HG02840 (cell line): ENCODE measurements at regions not wholly inside any gene's neighbourhood (a gene's known extent, or its start where the extent isn't known, plus 50 kb on each side); places are given as distances from the start of the nearest gene placed in this dataset.

Experiments
- ATAC-seq: cut with Tn5 transposase; IDR thresholded peaks from one replicate; pipeline ENCODE4 v1.9.1; 2021; ENCODE audit warnings: mild to moderate bottlenecking, moderate library complexity, moderate number of reproducible peaks; ENCODE audit not compliant: unreplicated experiment, low FRiP score

DNA sequence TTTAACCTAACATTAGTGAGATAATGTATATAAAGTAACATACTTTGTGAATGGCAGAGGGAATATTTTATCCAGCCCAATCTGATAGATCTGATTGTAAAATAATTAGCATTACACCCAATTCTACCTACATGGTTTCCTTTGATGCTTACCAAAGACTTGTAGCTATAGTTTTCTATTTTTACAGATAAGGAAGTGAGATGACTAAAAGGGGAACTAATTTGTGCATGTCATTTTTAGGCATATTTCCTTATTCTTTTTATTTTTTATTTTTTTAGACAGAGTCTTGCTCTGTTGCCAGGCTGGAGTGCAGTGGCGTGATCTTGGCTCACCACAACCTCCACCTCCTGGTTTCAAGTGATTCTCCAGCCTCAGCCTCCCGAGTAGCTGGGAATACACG is 793.7 kb upstream of the LRRC4C start:
- no peak for ATAC-seq

DNA sequence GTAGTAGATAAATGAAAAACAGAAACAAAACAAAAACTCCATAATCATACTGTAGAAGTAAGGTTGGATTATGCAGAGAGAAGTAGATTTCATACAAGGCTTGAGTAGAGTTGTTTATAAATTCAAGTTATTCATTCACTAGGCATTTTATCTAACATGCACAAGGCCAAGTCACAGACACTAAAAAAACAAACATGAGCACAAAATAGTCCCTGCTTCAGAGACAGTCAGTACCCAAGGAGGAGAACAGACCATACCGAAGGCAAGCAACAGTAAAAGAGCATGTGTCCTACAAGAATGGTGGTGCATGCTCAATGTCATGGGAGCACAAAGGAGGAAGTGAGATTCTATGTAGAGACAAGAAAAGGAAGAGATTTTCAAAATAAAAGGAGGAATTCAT is 796.5 kb upstream of the LRRC4C start:
- ATAC-seq, result no peak

DNA sequence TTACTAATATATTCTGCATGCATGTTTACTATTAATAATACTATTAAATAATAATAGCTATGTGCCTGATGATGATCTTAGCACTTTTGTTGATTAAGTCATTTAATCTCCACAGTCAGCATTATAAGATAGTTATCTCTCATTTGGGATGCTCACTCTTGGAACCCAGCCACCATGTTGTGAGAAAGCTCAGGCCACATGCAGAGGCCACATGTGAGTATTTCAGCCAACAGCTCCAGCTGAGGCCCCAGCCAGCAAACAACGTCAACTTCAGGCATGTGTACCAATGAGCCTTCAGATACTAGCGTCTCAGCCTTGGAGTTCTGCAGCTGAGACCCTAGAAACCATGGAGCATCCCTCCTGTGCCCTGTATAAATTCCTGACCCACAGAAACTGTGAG is 798.1 kb upstream of the LRRC4C start:
- no peak for ATAC-seq

DNA sequence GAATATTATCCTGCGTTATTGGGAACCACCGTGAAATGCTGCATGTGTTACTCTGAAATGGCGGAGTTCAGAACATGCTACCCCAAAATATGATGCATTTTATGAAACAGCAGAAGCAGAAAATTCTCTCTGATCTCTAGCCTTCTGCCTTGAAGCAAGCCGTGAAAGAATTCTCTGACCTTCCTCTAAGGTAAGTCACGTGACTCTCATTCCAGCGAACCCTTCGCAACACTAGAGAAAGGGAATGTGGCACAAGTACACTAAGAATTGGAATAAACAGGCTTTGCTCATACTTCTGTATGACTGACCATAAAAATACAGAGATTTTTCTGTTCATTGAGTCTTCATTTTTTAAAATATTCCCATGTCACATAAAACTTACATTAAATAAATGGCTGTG is 805.6 kb upstream of the LRRC4C start:
- ATAC-seq, result no peak

DNA sequence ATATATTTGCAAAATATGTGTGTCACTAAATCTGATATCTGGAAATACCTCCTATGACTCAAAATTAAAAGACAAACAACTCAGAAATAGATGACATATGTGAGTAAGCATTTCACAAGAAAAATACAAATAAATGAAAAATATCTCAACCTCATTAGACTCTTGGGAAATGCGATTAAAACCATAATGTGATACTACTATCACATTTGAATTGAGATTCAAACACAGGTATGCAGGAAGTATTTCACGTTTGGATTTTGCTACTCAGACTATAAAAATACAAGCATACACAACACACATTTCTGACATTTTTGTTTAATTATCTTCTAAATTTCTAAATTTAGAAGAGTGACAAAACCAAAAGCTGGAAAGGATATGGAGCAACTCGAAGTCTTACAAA is 811.9 kb upstream of the LRRC4C start:
- ATAC-seq, result no peak

DNA sequence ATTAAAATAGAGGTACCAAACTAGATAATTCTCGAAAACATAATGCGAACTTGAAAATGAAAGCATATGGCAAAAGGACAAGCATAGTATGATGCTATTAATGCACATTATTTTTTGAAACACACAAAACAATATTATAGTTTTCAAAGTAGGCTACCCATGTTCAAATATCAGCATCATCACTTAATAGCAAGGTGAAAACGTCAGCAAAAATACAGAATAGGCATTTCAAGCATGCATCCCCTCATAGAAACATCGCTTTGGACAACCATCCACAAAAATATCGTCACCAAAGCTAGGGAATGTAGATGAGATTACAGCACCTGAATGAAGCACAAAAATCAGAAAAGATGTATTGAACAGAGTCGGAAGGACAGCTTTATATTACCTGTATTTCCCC is 814.5 kb upstream of the LRRC4C start:
- ATAC-seq, result no peak

GRCh38 chr11:42296910-42297309 is 837.5 kb upstream of the LRRC4C start:
- ATAC-seq, result no peak

DNA sequence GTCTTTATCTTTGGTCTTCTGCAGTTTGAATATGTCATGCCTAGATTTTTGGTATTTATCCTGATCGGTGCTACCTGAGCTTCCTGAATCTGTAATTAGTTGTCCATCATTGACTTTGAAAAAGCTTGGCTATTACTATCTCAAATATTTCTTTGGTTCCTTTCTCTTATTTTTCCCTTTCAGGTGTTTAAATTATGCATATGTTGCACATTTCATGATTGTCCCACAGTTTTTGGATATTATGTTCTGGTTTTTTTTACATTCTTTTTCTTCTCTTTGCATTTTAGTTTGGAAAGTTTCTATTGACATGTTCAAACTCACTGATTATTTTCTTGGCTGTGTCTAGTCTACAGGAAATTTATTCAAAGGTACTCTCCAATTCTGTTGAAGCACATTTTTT is 840.3 kb upstream of the LRRC4C start:
- no peak for ATAC-seq

- no peak for ATAC-seq
Observed at GRCh38 chr11:42301777-42302176, 842.3 kb upstream of the LRRC4C start.

GRCh38 chr11:42311514-42311913 is 852.1 kb upstream of the LRRC4C start:
- ATAC-seq, result no peak

GRCh38 chr11:42311944-42312343 is 852.5 kb upstream of the LRRC4C start:
- no peak for ATAC-seq

- no peak for ATAC-seq
Observed at GRCh38 chr11:42315267-42315666, 855.8 kb upstream of the LRRC4C start.

- no peak for ATAC-seq
Observed at GRCh38 chr11:42315846-42316245, 856.4 kb upstream of the LRRC4C start.

DNA sequence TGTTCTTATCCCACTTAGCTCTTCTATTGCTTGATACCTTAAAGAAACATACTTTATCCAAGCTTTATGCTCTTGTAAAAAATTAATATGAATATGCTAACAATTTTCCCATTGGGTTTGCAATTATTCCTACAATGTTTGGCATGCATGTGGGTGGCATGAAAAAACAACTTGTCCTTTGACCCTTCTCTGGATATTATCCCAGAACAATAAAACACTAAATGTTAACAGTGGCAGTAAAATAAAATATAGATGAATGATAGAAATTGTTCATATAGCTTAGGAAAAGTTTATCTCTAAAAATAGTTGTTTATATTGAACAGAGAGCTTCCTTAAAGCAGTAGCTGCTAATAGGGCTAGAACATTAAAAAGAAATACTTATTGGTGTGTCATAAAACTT is 860.5 kb upstream of the LRRC4C start:
- ATAC-seq, result no peak

DNA sequence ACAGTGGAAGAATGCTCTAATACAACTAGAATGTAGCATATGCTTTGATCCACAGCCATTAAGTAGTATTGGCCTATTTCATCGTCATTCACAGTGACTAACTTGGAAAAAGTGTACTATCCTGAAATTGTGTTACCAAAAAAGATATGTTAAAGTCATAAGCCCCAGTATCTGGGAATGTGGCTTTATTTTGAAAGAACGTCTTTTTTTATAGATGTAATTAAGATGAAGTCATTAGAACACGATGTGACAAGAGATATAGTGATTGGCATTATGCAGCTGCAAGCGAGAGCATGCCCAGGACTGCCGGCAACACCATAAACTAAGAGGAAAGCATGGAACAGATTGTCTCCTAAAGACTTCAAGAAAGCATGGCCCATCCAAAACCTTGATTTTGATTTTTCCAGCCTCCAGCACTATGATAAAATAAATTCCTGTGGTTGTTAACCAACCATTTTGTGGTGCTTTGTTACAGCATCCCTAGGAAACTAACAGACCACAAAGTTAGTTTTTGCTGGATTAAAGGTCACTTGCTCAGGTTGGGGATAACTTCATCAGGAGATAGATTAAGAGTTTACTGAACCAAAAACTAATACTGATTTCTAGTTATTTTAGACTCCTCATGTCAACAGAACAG is 870.6 kb upstream of the LRRC4C start:
- no peak for ATAC-seq

- ATAC-seq, result no peak
Observed at GRCh38 chr11:42337786-42338455, 878.5 kb upstream of the LRRC4C start.

- no peak for ATAC-seq
Observed at GRCh38 chr11:42344204-42344792, 884.8 kb upstream of the LRRC4C start.

- no peak for ATAC-seq
Observed at GRCh38 chr11:42345933-42346332, 886.5 kb upstream of the LRRC4C start.

DNA sequence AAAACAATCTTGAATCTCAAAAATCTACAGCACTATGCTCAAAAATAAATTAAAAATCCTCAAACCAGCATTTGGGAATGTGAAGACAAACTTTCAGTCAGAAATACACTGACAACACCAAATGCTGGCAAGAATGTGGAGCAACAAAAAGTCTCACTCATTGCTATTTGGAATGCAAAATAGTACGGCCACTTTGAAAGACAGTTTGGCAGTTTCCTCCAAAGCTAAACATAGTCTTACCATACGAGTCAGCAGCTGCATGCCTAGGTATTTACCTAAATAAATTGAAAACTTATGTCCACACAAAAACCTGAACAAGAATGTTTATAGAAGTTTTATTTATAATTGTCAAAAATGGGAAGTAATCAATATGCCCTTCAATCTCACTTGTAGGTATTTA is 904.2 kb upstream of the LRRC4C start:
- ATAC-seq, result no peak

DNA sequence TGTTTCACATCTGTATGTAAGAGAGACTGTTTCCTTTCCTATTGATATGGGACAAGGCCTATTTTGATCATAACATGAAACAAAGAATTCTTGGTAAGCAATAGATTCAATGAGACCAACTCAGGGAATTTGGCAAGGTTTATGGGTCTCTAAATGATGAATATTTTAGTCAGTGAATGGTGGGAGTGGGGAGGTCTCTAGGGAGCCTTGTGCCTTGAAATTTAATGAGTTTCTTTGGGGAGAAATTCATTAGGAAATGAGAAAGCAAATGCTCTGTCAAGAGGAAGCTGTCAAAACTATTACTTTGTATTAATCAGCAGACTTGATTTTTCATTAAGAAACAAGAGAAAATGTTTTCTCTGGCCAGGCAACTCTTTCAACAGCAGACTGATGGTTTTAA is 921.7 kb upstream of the API5 start:
- no peak for ATAC-seq

DNA sequence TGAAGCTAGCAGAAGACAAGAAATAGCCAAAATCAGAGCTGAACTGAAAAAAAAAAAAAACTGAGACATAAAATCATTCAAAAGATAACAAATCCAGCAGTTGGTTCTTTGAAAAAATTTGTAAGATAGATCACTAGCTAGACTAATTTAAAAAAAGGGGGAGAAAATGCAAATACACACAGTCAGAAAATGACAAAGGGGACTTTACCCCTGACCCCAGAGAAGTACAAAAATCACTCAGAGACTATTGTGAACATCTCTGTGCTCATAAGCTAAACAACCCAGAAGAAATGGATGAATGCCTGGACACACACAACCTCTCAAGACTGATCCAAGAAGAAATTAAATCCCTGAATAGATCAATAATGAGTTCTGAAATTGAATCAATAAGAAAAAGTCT is 914.3 kb upstream of the API5 start:
- no peak for ATAC-seq

DNA sequence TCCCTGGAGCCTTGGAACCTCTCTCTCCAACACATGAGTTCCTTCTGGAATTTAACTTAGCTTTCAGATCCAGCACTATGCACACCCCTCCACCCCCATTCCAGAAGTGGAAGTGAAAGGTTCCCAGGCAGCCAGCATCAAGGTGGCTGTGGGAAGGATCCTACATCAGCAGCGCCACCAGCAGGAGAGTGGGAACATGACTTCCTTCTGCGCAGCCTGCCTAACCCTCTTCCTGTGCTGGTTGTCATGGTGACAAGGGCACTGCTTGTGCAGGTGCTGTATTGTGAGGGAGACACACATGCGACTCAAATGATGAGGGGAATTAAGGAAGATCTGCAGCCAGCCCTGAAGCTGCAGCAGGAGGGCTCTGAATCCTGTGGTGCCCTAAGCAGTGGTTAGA is 904.5 kb upstream of the API5 start:
- no peak for ATAC-seq
